OCI-LY1 (cell line): ENCODE measurements at regions not wholly inside any gene's neighbourhood (a gene's known extent, or its start where the extent isn't known, plus 50 kb on each side); places are given as distances from the start of the nearest gene placed in this dataset.

ENCODE experiments used
- CTCF ChIP-seq: fragments of 200-600 bp; sonication (generic), shearing (Covaris generic); IDR thresholded peaks from 2 replicates; pipeline ENCODE4 v1.5.1; 2017; ENCODE audit warnings: mild to moderate bottlenecking, antibody characterized with exemption, low read length, moderate library complexity, mixed read lengths
- EZH2 ChIP-seq: fragments of 200-600 bp; sonication (generic), shearing (Covaris generic); IDR thresholded peaks from 2 replicates; pipeline ENCODE4 v1.8.0; 2017; ENCODE audit warnings: borderline replicate concordance, mixed run types, mild to moderate bottlenecking, antibody characterized with exemption, low read length, moderate library complexity, mixed read lengths

DNA sequence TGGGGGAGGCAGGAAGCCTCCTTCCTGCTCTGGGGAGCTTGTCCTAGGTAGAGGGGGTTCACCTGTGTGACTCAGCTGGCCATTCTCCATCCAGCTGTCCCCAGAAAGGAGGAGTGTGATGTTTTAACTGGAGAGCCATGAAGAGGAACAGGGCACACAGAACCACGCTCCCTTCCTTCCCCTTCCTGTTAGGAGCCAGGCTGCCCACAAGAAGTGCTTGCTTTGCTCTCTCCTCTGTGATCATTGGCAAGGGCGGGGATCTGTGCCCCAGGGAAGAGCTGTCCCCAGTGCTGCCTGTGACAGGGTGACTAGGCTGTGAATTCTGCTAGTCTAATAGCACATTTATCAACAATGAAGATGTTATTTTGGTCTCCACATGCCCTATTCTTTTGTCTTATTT is 169.6 kb upstream of the GATB start:
- TF ChIP-seq EZH2 (no peak), CTCF (no peak)
